ENCODE measurements at regions not wholly inside any gene's neighbourhood (a gene's known extent, or its start where the extent isn't known, plus 50 kb on each side); places are given as distances from the start of the nearest gene placed in this dataset.

DNA sequence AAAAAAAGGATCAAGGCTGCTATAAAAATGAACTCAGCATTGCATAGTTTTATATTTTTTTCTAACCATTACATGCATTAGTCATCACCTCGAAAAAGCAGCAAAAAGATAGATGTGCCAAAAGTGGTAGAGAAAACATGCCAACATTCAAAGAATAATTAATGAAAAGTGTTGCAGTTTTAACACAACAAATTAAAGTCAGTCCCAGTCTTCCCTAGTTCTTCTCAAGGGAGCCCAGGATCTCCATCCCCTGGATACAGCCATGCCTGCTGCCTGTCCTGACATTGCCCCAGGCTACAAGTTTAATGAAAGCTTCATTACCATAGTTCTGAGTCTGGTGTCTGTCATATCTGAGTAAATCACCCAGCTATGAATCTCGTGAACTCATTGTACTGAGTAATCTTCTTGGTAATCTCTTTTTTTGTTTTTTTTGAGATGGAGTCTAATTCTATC is 116.6 kb upstream of the KLF12 start:
- TF ChIP-seq EZH2 (IDR thresholded peaks at IDR 0.05; ENCODE audit: borderline replicate concordance, low read length): no peak
- TF ChIP-seq, protein P1, sequence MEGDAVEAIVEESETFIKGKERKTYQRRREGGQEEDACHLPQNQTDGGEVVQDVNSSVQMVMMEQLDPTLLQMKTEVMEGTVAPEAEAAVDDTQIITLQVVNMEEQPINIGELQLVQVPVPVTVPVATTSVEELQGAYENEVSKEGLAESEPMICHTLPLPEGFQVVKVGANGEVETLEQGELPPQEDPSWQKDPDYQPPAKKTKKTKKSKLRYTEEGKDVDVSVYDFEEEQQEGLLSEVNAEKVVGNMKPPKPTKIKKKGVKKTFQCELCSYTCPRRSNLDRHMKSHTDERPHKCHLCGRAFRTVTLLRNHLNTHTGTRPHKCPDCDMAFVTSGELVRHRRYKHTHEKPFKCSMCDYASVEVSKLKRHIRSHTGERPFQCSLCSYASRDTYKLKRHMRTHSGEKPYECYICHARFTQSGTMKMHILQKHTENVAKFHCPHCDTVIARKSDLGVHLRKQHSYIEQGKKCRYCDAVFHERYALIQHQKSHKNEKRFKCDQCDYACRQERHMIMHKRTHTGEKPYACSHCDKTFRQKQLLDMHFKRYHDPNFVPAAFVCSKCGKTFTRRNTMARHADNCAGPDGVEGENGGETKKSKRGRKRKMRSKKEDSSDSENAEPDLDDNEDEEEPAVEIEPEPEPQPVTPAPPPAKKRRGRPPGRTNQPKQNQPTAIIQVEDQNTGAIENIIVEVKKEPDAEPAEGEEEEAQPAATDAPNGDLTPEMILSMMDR (IDR thresholded peaks at IDR 0.05; ENCODE audit: low read length): no peak

Data from OCI-LY1 (cell line).